ENCODE measurements at regions not wholly inside any gene's neighbourhood (a gene's known extent, or its start where the extent isn't known, plus 50 kb on each side); places are given as distances from the start of the nearest gene placed in this dataset.
"Not testable (repeated sequence)": the region's sequence is repeated elsewhere in the genome, so short reads cannot be mapped to it uniquely, and the experiment has no call there.

DNA sequence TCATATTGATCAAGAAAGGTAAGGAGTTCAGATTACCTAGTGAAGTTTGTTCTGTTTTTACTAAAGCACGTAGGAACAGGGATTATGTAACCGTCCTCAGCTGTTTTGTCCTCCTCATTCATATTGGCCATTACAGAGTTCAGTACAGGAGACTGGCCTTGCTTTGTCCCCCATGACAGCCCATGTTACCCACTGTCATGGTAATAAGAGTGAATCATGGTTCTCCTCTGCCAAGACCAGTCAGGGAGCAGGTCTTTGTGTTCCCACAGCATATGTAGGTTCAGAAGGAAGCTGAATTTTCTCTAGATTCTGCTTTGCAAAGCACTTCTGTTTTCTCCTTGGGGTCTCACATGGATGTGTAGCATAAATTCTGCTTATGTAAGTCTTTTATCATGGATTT lies 106.2 kb upstream of the GPR141 start:
- no peaks in the 10 kb centered on the region for H3K4me1 ChIP-seq
- H3K4me3 ChIP-seq, result no peak overlapping the region
- no peaks in the 10 kb centered on the region for H3K36me3 ChIP-seq
- no peak overlapping the region for H3K27ac ChIP-seq
- ATAC-seq (ENCODE audit: low FRiP score in 2 of 2), result peak in 1 of 2 donors; percentile 11
- H3K9me3 ChIP-seq, result no peaks in the 10 kb centered on the region
- WGBS, 2 donors, result 38 to 82% methylated on average over 2 of the region's 2 CpGs
- no peak for DNase-seq
- TF ChIP-seq POLR2A (IDR thresholded peaks at IDR 0.05) (no peak), POLR2AphosphoS5 (IDR thresholded peaks at IDR 0.05) (no peak), EP300 (IDR thresholded peaks at IDR 0.05) (no peak)
- TF ChIP-seq, protein P1, sequence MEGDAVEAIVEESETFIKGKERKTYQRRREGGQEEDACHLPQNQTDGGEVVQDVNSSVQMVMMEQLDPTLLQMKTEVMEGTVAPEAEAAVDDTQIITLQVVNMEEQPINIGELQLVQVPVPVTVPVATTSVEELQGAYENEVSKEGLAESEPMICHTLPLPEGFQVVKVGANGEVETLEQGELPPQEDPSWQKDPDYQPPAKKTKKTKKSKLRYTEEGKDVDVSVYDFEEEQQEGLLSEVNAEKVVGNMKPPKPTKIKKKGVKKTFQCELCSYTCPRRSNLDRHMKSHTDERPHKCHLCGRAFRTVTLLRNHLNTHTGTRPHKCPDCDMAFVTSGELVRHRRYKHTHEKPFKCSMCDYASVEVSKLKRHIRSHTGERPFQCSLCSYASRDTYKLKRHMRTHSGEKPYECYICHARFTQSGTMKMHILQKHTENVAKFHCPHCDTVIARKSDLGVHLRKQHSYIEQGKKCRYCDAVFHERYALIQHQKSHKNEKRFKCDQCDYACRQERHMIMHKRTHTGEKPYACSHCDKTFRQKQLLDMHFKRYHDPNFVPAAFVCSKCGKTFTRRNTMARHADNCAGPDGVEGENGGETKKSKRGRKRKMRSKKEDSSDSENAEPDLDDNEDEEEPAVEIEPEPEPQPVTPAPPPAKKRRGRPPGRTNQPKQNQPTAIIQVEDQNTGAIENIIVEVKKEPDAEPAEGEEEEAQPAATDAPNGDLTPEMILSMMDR (IDR thresholded peaks at IDR 0.05), result no peak
- no peaks in the 10 kb centered on the region for H3K27me3 ChIP-seq

DNA sequence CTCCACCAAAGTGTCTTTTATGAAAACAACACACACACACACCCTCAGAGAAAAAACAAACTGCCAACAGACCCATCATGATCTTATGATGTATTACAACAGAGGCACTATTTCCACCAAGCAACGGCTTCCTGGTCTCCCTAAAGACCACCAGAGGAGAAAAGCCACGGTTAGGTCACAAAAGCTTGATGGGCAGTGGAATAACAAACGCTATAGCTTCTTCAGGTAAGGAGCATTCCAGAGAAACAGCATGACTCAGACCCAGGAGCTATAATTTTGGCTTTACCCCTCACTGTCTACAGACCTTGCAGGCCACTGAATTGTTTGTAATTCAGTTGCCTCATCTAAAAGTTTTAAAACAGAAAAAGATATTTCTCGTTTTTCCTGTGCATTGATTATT lies 105.7 kb upstream of the GPR141 start:
- H3K4me3 ChIP-seq, result no peak overlapping the region
- H3K27ac ChIP-seq, result no peak overlapping the region
- no peaks in the 10 kb centered on the region for H3K36me3 ChIP-seq
- TF ChIP-seq, protein P1 (IDR thresholded peaks at IDR 0.05), result no peak
- no peak for TF ChIP-seq POLR2A (IDR thresholded peaks at IDR 0.05)
- no peak for TF ChIP-seq POLR2AphosphoS5 (IDR thresholded peaks at IDR 0.05)
- TF ChIP-seq EP300 (IDR thresholded peaks at IDR 0.05), result no peak
- H3K4me1 ChIP-seq, result no peaks in the 10 kb centered on the region
- no peak for ATAC-seq (ENCODE audit: low FRiP score in 2 of 2)
- no peaks in the 10 kb centered on the region for H3K27me3 ChIP-seq
- DNase-seq, result no peak
- H3K9me3 ChIP-seq, result no peaks in the 10 kb centered on the region
- WGBS, 2 donors, result 56 to 58% methylated on average over 4 of the region's 4 CpGs

DNA sequence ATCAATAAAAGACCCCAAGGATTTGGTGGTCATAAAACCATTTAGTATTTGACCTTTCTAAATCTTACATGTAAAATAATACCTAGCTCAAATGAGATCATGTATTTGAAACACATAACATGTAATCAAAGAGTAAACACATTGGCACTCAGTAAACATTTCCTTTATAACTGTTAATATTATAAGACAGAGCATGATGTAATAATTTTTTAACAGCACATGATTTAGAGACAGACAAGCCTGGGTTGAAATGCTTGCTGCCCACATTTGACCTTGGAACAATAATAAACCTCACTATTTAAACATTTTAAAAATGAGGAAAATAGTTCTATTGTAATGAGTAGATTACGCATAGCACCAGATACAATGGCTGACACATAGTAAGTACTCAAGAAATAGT lies 105.2 kb upstream of the GPR141 start:
- no peak overlapping the region for H3K4me3 ChIP-seq
- no peak for DNase-seq
- no peaks in the 10 kb centered on the region for H3K9me3 ChIP-seq
- TF ChIP-seq POLR2A (IDR thresholded peaks at IDR 0.05) (no peak), EP300 (IDR thresholded peaks at IDR 0.05) (no peak), POLR2AphosphoS5 (IDR thresholded peaks at IDR 0.05) (no peak)
- TF ChIP-seq, protein P1 (IDR thresholded peaks at IDR 0.05), result no peak
- no peak overlapping the region for H3K27ac ChIP-seq
- no peaks in the 10 kb centered on the region for H3K27me3 ChIP-seq
- no peak for ATAC-seq (ENCODE audit: low FRiP score in 2 of 2)
- H3K4me1 ChIP-seq, result no peaks in the 10 kb centered on the region
- no peaks in the 10 kb centered on the region for H3K36me3 ChIP-seq
- 78 to 84% methylated on average over 1 of the region's 1 CpG for WGBS, 2 donors

DNA sequence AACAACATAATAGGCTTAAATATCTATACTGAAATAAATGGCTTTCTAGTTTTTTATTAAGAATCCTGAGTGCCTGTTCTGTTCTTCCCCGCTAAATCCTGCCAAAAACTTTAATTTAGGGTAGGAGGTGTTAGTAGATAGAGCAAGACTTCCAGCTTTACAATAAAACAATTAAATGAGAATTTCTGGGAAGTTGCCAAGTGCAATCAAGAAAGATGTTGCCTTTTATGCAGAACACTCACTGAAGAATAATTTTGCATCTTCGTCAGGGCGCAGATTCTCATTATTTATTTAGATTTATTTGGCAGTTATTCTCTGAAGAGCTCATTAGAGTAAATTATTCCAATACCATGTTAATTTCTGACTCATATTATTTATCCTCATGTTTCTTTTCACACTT lies 103.2 kb upstream of the GPR141 start:
- Histone ChIP-seq H3K4me3 (no peak overlapping the region), H3K9me3 (no peaks in the 10 kb centered on the region), H3K27ac (no peak overlapping the region), H3K4me1 (peaks cover 0 to 4% (median 1%) of the 10 kb centered on the region in 4 donors), H3K27me3 (no peaks in the 10 kb centered on the region), H3K36me3 (no peaks in the 10 kb centered on the region)
- TF ChIP-seq, protein P1 (IDR thresholded peaks at IDR 0.05), result no peak
- TF ChIP-seq EP300 (IDR thresholded peaks at IDR 0.05) (no peak), POLR2AphosphoS5 (IDR thresholded peaks at IDR 0.05) (no peak), POLR2A (IDR thresholded peaks at IDR 0.05) (no peak)
- 85 to 94% methylated on average over 3 of the region's 3 CpGs for WGBS, 2 donors
- no peak for ATAC-seq (ENCODE audit: low FRiP score in 2 of 2)
- no peak for DNase-seq

DNA sequence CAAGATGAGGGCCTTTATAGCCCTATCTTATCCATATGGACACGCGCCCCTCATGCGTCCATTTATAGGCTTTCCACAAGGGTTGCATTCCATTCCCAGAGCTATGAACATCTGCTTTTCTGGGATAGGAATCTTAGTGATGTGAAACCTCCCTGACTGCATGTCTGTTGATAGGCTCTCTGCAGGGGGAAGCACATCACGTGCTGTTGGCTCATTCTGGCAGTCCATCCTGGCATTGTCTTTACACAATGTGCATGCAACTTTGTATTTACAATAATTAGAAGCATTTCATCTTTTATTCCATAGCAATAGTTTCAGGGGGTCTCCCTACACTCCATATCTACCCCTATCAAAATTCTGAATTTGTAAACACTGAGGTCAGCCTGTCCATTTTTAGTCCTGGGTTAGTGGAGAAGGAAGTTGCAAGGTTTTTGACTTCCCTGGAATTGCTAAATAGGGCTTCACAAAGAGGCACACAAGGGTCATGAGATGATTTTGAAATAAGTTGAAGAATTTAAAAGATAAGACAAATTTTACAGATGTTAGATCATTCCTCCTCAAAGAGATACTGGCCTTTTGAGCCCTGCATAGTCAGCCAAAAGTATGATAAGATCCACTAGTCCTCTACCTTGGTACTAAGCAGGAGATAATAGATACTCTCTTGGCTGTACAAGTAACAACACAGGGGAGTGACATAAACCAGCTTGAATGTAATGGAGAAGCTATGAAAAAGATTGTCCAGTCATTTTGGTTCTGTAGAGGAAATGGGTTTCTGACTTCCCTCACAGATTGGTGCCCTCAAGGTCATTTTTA lies 98.7 kb upstream of the GPR141 start:
- 57 to 81% methylated on average over 4 of the region's 4 CpGs for WGBS, 2 donors
- H3K27me3 ChIP-seq; H3K36me3 ChIP-seq; H3K27ac ChIP-seq; H3K9me3 ChIP-seq; H3K4me3 ChIP-seq; H3K4me1 ChIP-seq; ATAC-seq (ENCODE audit: low FRiP score in 2 of 2): not testable (repeated sequence)
- peak in 1 of 2 donors; percentile 25 for DNase-seq

Measured in upper lobe of left lung (tissue), 6 donors.